IMR-90 (cell line): ENCODE measurements at regions not wholly inside any gene's neighbourhood (a gene's known extent, or its start where the extent isn't known, plus 50 kb on each side); places are given as distances from the start of the nearest gene placed in this dataset.

Experiments used
- ATAC-seq: fragments of 200-7000 bp; cut with Tn5 transposase; 2 replicates; pipeline ENCODE4 v1.9.1; 2020; ENCODE audit warnings: low read depth, mild to moderate bottlenecking, moderate library complexity
- BruUV-seq: library from RNA; stranded (reverse); fragments of 400-500 nt; replicated peaks from 2 replicates; lab custom pipeline; 2021; lab: Mats Ljungman, UMichigan
- CTCF ChIA-PET: fragments of 300-600 bp; formaldehyde crosslinking; extraction: SDS; loops from one replicate; lab custom pipeline; 2021; ENCODE audit warnings: antibody characterized with exemption; lab: Yijun Ruan, JAX
- POLR2A ChIA-PET: fragments of 300-600 bp; sonication (Branson Sonifier 250); formaldehyde crosslinking; loops from one replicate; lab custom pipeline; 2022; ENCODE audit warnings: antibody characterized with exemption; ENCODE audit not compliant: unreplicated experiment; lab: Charles Lee
- DNase-seq: peaks from one replicate; pipeline ENCODE4 v3.0.0; 2013
- H2AFZ ChIP-seq: replicated peaks from 2 replicates; pipeline ENCODE3; 2013; ENCODE audit warnings: low read length, mild to moderate bottlenecking; ENCODE audit not compliant: poor library complexity
- H2AK5ac ChIP-seq: 2 replicates; pipeline ENCODE4 v1.6.1; 2013; ENCODE audit warnings: low read depth, low read length, inconsistent platforms
- H2AK9ac ChIP-seq: replicated peaks from 2 replicates; pipeline ENCODE3; 2013; ENCODE audit warnings: mild to moderate bottlenecking, low read depth, low read length, moderate library complexity; ENCODE audit not compliant: poor library complexity
- H2BK120ac ChIP-seq: 2 replicates; pipeline ENCODE4 v1.6.1; 2013; ENCODE audit warnings: low read depth, low read length, inconsistent platforms
- H2BK15ac ChIP-seq: 3 replicates; pipeline ENCODE4 v1.6.1; 2013; ENCODE audit warnings: low read depth, low read length, inconsistent platforms
- H2BK20ac ChIP-seq: 2 replicates; pipeline ENCODE4 v1.6.1; 2013; ENCODE audit warnings: low read depth, mild to moderate bottlenecking, inconsistent platforms, low read length, moderate library complexity
- H2BK5ac ChIP-seq: 2 replicates; pipeline ENCODE4 v1.6.1; 2013; ENCODE audit warnings: mild to moderate bottlenecking, low read depth, low read length, inconsistent platforms; ENCODE audit not compliant: poor library complexity, severe bottlenecking
- H3K14ac ChIP-seq: replicated peaks from 2 replicates; pipeline ENCODE4 v1.6.1; 2013; ENCODE audit warnings: low read depth, low read length, inconsistent platforms
- H3K18ac ChIP-seq: 2 replicates; pipeline ENCODE4 v1.6.1; 2013; ENCODE audit warnings: low read depth, low read length, control low read depth
- H3K23ac ChIP-seq: 2 replicates; pipeline ENCODE4 v1.6.1; 2013; ENCODE audit warnings: low read depth, low read length, inconsistent platforms
- H3K27ac ChIP-seq: 2 replicates; pipeline ENCODE4 v1.5.1; 2013; ENCODE audit warnings: mild to moderate bottlenecking, control low read depth, low read length; ENCODE audit not compliant: insufficient read depth
- H3K27me3 ChIP-seq: 2 replicates; pipeline ENCODE4 v1.6.1; 2013; ENCODE audit warnings: low read length; ENCODE audit not compliant: control insufficient read depth, insufficient read depth
- H3K36me3 ChIP-seq: 2 replicates; pipeline ENCODE4 v1.6.1; 2013; ENCODE audit warnings: low read length, mixed read lengths; ENCODE audit not compliant: control insufficient read depth, insufficient read depth
- H3K4ac ChIP-seq: 2 replicates; pipeline ENCODE4 v1.6.1; 2013; ENCODE audit warnings: low read depth, low read length, inconsistent platforms
- H3K4me1 ChIP-seq: 2 replicates; pipeline ENCODE4 v1.6.1; 2013; ENCODE audit warnings: low read length, mixed read lengths; ENCODE audit not compliant: control insufficient read depth, insufficient read depth
- H3K4me2 ChIP-seq: 2 replicates; pipeline ENCODE4 v1.6.1; 2013; ENCODE audit warnings: low read depth, mild to moderate bottlenecking, control low read depth, low read length, moderate library complexity
- H3K4me3 ChIP-seq: 2 replicates; pipeline ENCODE4 v1.5.1; 2013; ENCODE audit warnings: low read depth, mild to moderate bottlenecking, control low read depth, low read length, moderate library complexity; ENCODE audit not compliant: insufficient read depth
- H3K56ac ChIP-seq: 2 replicates; pipeline ENCODE4 v1.6.1; 2013; ENCODE audit warnings: low read length, inconsistent platforms; ENCODE audit not compliant: insufficient read depth; ENCODE audit errors: extremely low read depth
- H3K79me1 ChIP-seq, 2 experiments: 2 replicates each; pipeline ENCODE4 v1.6.1; 2013; ENCODE audit warnings: low read length in 2 of 2, inconsistent platforms in 1 of 2, low read depth in 1 of 2
- H3K9ac ChIP-seq: 2 replicates; pipeline ENCODE4 v1.6.1; 2013; ENCODE audit warnings: low read depth, low read length, control low read depth
- H3K9me1 ChIP-seq: 2 replicates; pipeline ENCODE4 v1.6.1; 2013; ENCODE audit warnings: low read length, inconsistent platforms; ENCODE audit not compliant: insufficient read depth
- H3K9me3 ChIP-seq: 2 replicates; pipeline ENCODE4 v1.6.1; 2013; ENCODE audit warnings: low read length; ENCODE audit not compliant: control insufficient read depth, insufficient read depth
- H4K20me1 ChIP-seq: 2 replicates; pipeline ENCODE4 v1.6.1; 2013; ENCODE audit warnings: low read length, inconsistent platforms; ENCODE audit not compliant: insufficient read depth
- H4K5ac ChIP-seq: 2 replicates; pipeline ENCODE4 v1.6.1; 2013; ENCODE audit warnings: mild to moderate bottlenecking, low read depth, low read length, control low read depth
- H4K8ac ChIP-seq, 2 experiments: 2 replicates each; pipeline ENCODE4 v1.6.1; 2013; ENCODE audit warnings: low read depth in 2 of 2, low read length in 2 of 2, control low read depth in 1 of 2, inconsistent platforms in 1 of 2
- H4K91ac ChIP-seq: 2 replicates; pipeline ENCODE4 v1.6.1; 2013; ENCODE audit warnings: low read depth, low read length, inconsistent platforms; ENCODE audit not compliant: insufficient read depth
- BHLHE40 ChIP-seq: fragments of 150-350 bp; IDR thresholded peaks from 2 replicates; pipeline ENCODE4 v1.6.1; 2016; ENCODE audit warnings: mild to moderate bottlenecking, low read depth, low read length
- CEBPB ChIP-seq: IDR thresholded peaks from 2 replicates; pipeline ENCODE4 v1.6.1; 2012; ENCODE audit warnings: low read depth, low read length, improper control_type of control experiment
- CHD1 ChIP-seq: IDR thresholded peaks from 2 replicates; pipeline ENCODE4 v1.6.1; 2012; ENCODE audit warnings: low read depth, low read length, improper control_type of control experiment
- CTCF ChIP-seq: conservative IDR thresholded peaks from 2 replicates; pipeline ENCODE4 v1.5.1; 2012; ENCODE audit warnings: mild to moderate bottlenecking, low read depth, low read length, improper control_type of control experiment
- ELK1 ChIP-seq: fragments of 150-350 bp; IDR thresholded peaks from 2 replicates; pipeline ENCODE4 v1.6.1; 2016; ENCODE audit warnings: low read depth, mild to moderate bottlenecking, low read length, moderate library complexity, borderline replicate concordance
- FOS ChIP-seq: fragments of 150-350 bp; IDR thresholded peaks from 2 replicates; pipeline ENCODE4 v1.6.1; 2016; ENCODE audit warnings: low read depth, low read length
- MAFK ChIP-seq: IDR thresholded peaks from 2 replicates; pipeline ENCODE4 v1.6.1; 2012; ENCODE audit warnings: low read depth, low read length, improper control_type of control experiment
- MAZ ChIP-seq: IDR thresholded peaks from 2 replicates; pipeline ENCODE4 v1.6.1; 2012; ENCODE audit warnings: low read depth, mild to moderate bottlenecking, low read length, improper control_type of control experiment, moderate library complexity, borderline replicate concordance
- MXI1 ChIP-seq: IDR thresholded peaks from 2 replicates; pipeline ENCODE4 v1.6.1; 2012; ENCODE audit warnings: low read depth, mild to moderate bottlenecking, low read length, moderate library complexity, borderline replicate concordance
- NFE2L2 ChIP-seq: fragments of 150-350 bp; IDR thresholded peaks from 2 replicates; pipeline ENCODE4 v1.6.1; 2016; ENCODE audit warnings: low read depth, mild to moderate bottlenecking, low read length
- POLR2A ChIP-seq: IDR thresholded peaks from 2 replicates; pipeline ENCODE4 v1.6.1; 2012; ENCODE audit warnings: mild to moderate bottlenecking, low read depth, low read length
- RAD21 ChIP-seq: IDR thresholded peaks from 2 replicates; pipeline ENCODE4 v1.6.1; 2012; ENCODE audit warnings: low read length, improper control_type of control experiment
- RFX5 ChIP-seq: IDR thresholded peaks from 2 replicates; pipeline ENCODE4 v1.8.0; 2012; ENCODE audit warnings: low read depth, mild to moderate bottlenecking, low read length, moderate library complexity
- SMC3 ChIP-seq: fragments of 150-350 bp; IDR thresholded peaks from 2 replicates; pipeline ENCODE4 v1.6.1; 2016; ENCODE audit warnings: low read depth, mild to moderate bottlenecking, antibody characterized with exemption, low read length, moderate library complexity
- USF2 ChIP-seq: fragments of 150-350 bp; IDR thresholded peaks from 2 replicates; pipeline ENCODE4 v1.6.1; 2017; ENCODE audit warnings: mild to moderate bottlenecking, antibody characterized with exemption, low read length, low read depth
- WGBS, 2 experiments: methylation state at CpG; one replicate each; pipeline versions ENCODE4 v1.1.5 to v1.1.7; 2013; ENCODE audit warnings: missing lambda C conversion rate in 2 of 2; ENCODE audit not compliant: insufficient read length in 1 of 2; ENCODE audit errors: extremely low coverage in 2 of 2; 5-methylcytosine and 5-hydroxymethylcytosine counted together
- dilution Hi-C: fragments of 300-500 bp; cut with HindIII; formaldehyde crosslinking; loops from one replicate; pipeline ENCODE4 v1.14.3; 2018; ENCODE audit warnings: low sequenced_read_pairs; ENCODE audit not compliant: unreplicated experiment
- in situ Hi-C: fragments of 300-500 bp; cut with MboI; formaldehyde crosslinking; loops from 3 replicates; pipeline ENCODE4 v1.14.3; 2019; ENCODE audit warnings: low sequenced_read_pairs, inconsistent platforms, mixed read lengths
- intact Hi-C: fragments of 100-400 bp; cut with micrococcal nuclease; formaldehyde crosslinking; loops from 2 replicates; pipeline ENCODE4 v1.10.0; 2022

- TF ChIP-seq USF2 = no peak
- no peak for TF ChIP-seq CEBPB
- TF ChIP-seq NFE2L2 = no peak
- no peak for TF ChIP-seq RFX5
These were observed 148.7 kb upstream of the NR5A2 start (continued) for GRCh38 chr1:199878823-199879222.

GRCh38 chr1:199898654-199899053, 128.9 kb upstream of the NR5A2 start:
- no peak overlapping the region for H2AK5ac ChIP-seq
- DNase-seq = peak; percentile 19
- H3K27ac ChIP-seq = no peak overlapping the region
- no peak overlapping the region for H3K4ac ChIP-seq
- H4K5ac ChIP-seq = no peak overlapping the region
- intact Hi-C loops (no loop called here), dilution Hi-C loops (no loop called here), in situ Hi-C loops (no loop called here)
- H3K14ac ChIP-seq = no peak overlapping the region
- H4K20me1 ChIP-seq = no peaks in the 10 kb centered on the region
- no peaks in the 10 kb centered on the region for H3K36me3 ChIP-seq
- no peak overlapping the region for H2BK20ac ChIP-seq
- POLR2A ChIA-PET = no interaction called here
- no peak overlapping the region for H3K4me3 ChIP-seq
- H4K91ac ChIP-seq = no peak overlapping the region
- H2BK5ac ChIP-seq = no peak overlapping the region
- H2AK9ac ChIP-seq = no peak overlapping the region
- no peak overlapping the region for H3K4me2 ChIP-seq
- no peak overlapping the region for H3K56ac ChIP-seq
- no peak overlapping the region for H2BK120ac ChIP-seq
- no peak overlapping the region for H3K18ac ChIP-seq
- CTCF ChIA-PET = no interaction called here
- no peak overlapping the region for H2BK15ac ChIP-seq
- peaks cover 2% of the 10 kb centered on the region; the same call in 1 of the 2 replicates for H3K4me1 ChIP-seq
- no peaks in the 10 kb centered on the region for H3K9me1 ChIP-seq
- peaks cover 3% of the 10 kb centered on the region; the same call in 1 of the 2 replicates for H3K27me3 ChIP-seq
- no TSS peak for BruUV-seq
- H3K9ac ChIP-seq = no peak overlapping the region
- WGBS, 2 experiments = no CpG with 5 or more reads among the region's 1 CpG
- H2AFZ ChIP-seq = no peak overlapping the region
- H3K23ac ChIP-seq = no peak overlapping the region
- no peak for ATAC-seq
- H3K79me1 ChIP-seq = no peaks in the 10 kb centered on the region
- no peaks in the 10 kb centered on the region for H3K9me3 ChIP-seq
- H4K8ac ChIP-seq = no peak overlapping the region
- TF ChIP-seq MAZ (no peak), NFE2L2 (no peak), MAFK (no peak), ELK1 (no peak), SMC3 (no peak), FOS (no peak), CTCF (no peak), CHD1 (no peak), RFX5 (no peak), CEBPB (no peak), BHLHE40 (no peak), RAD21 (no peak), POLR2A (no peak), MXI1 (no peak)
